Heart left ventricle (tissue), 16 donors: ENCODE measurements at regions not wholly inside any gene's neighbourhood (a gene's known extent, or its start where the extent isn't known, plus 50 kb on each side); places are given as distances from the start of the nearest gene placed in this dataset.
A peak's percentile ranks its signal among the peaks of the same experiment; 100 is the strongest.

Experiments
- ATAC-seq, 4 donors: fragments of 200-7000 bp; cut with Tn5 transposase; one replicate each; pipeline ENCODE4 v1.9.1; 2020 to 2022; ENCODE audit warnings: moderate library complexity in 4 of 4, mild to moderate bottlenecking in 3 of 4, moderate number of reproducible peaks in 1 of 4
- DNase-seq, 5 donors: peaks; one replicate each; pipeline ENCODE4 v3.0.0-alpha.2; 2020
- H3K27ac ChIP-seq, 12 donors: fragments of 200-600 bp; sonication (generic) in 4 of 12; one replicate each; pipeline versions ENCODE4 v1.5.0 to v1.8.0; 2016 to 2022; ENCODE audit warnings: mild to moderate bottlenecking in 2 of 12
- H3K27me3 ChIP-seq, 9 donors: fragments of 200-600 bp; sonication (generic) in 2 of 9; one replicate each; pipeline versions ENCODE4 v1.5.1 to v1.8.0; 2016 to 2022; ENCODE audit warnings: mild to moderate bottlenecking in 3 of 9
- H3K36me3 ChIP-seq, 9 donors: fragments of 200-600 bp; sonication (generic) in 2 of 9; one replicate each; pipeline versions ENCODE4 v1.5.0 to v1.8.0; 2018 to 2022; ENCODE audit warnings: mild to moderate bottlenecking in 2 of 9
- H3K4me1 ChIP-seq, 12 donors: fragments of 200-600 bp; sonication (generic) in 4 of 12; one replicate each; pipeline versions ENCODE4 v1.5.0 to v1.8.0; 2016 to 2022; ENCODE audit warnings: mild to moderate bottlenecking in 3 of 12
- H3K4me3 ChIP-seq, 12 donors: fragments of 200-600 bp; sonication (generic) in 4 of 12; one replicate each; pipeline versions ENCODE4 v1.5.0 to v1.8.0; 2017 to 2022; ENCODE audit warnings: mild to moderate bottlenecking in 9 of 12, moderate library complexity in 4 of 12
- H3K9me3 ChIP-seq, 12 donors: fragments of 200-600 bp; sonication (generic) in 4 of 12; one replicate each; pipeline versions ENCODE4 v1.5.0 to v1.8.0; 2016 to 2022; ENCODE audit warnings: mild to moderate bottlenecking in 1 of 12
- CTCF ChIP-seq, 12 donors: fragments of 200-600 bp; sonication (generic) in 4 of 12; IDR thresholded peaks; one replicate each; pipeline versions ENCODE4 v1.5.0 to v1.8.0; 2018 to 2022; ENCODE audit warnings: antibody characterized with exemption in 12 of 12, mild to moderate bottlenecking in 5 of 12
- POLR2A ChIP-seq, 2 donors: fragments of 450-650 bp; IDR thresholded peaks; one replicate each; pipeline ENCODE4 v1.6.1; 2017; ENCODE audit warnings: antibody characterized with exemption in 2 of 2, mild to moderate bottlenecking in 2 of 2, moderate library complexity in 2 of 2
- WGBS, 4 donors: extraction: QIAGEN DNeasy Blood & Tissue Kit in 2 of 4; methylation state at CpG; one replicate each; pipeline versions ENCODE4 v1.1.5 to v1.1.7; 2013 to 2018; 5-methylcytosine and 5-hydroxymethylcytosine counted together
- intact Hi-C, 10 donors: fragments of 100-400 bp; cut with DNase I; formaldehyde crosslinking; loops; one replicate each; pipeline versions ENCODE4 v1.11.1 to v1.14.2; 2022
- donor health status: ischemic (EF 13 %, LVEDD 7.1; RV severe dilation, severe dysfunction).
- donor health status: healthy with polysubstance abuse.
- donor health status: DM: no; HTN: yes; CAD: no.
- donor health status: DM: no; HTN: no; CAD: no.
- donor health status: ischemic (EF 25% LVEDD 6.9; RV normal size, moderate dysfunction).
- donor health status: ischemic (EF 25% LVEDD 5.7; RV mildly dilated, moderate dysfunction).
- donor health status: healthy.
- donor health status: DM: yes; HTN: yes; CAD: no.
- donor health status: ischemic (EF 35%, LVEDD 5.7; RV mildly dilated, moderate dysfunction).
- donor health status: nonischemic (EF 11% LVEDD 7.7; RV severe dilation, severe dysfunction).
- donor health status: DM: yes; HTN: yes; CAD: no.
- donor health status: PGD.
- donor health status: ischemic (EF 29% LVEDD 5.4; RV normal size, mild dysfunction).
- donor health status: nonischemic (EF 23%, LVEDD 6.1; RV moderate dilation, normal function).

- H3K4me1 ChIP-seq = peaks cover 0 to 21% (median 5%) of the 10 kb centered on the region in 12 donors
- no peak overlapping the region for H3K27ac ChIP-seq
- ATAC-seq (peak in 1 of 4 donors; percentile 14), DNase-seq (no peak)
- WGBS, 4 donors = 78 to 90% (median 87%) methylated on average over 18 to 21 of the region's 21 CpGs
- TF ChIP-seq CTCF (IDR thresholded peaks at IDR 0.05) = no peak
- TF ChIP-seq POLR2A (IDR thresholded peaks at IDR 0.05) = no peak
- no peaks in the 10 kb centered on the region for H3K27me3 ChIP-seq
- no peaks in the 10 kb centered on the region for H3K36me3 ChIP-seq
- intact Hi-C loops = loop anchor here in 1 of 10 donors (10.0 kb wide), 1 partner anchor 228 kb away; no protein-coding TSS in a partner anchor
- no peaks in the 10 kb centered on the region for H3K9me3 ChIP-seq
- H3K4me3 ChIP-seq = no peak overlapping the region
These were observed 99.6 kb upstream of the MBOAT2 start for GRCh38 chr2:9102861-9103662.

DNA sequence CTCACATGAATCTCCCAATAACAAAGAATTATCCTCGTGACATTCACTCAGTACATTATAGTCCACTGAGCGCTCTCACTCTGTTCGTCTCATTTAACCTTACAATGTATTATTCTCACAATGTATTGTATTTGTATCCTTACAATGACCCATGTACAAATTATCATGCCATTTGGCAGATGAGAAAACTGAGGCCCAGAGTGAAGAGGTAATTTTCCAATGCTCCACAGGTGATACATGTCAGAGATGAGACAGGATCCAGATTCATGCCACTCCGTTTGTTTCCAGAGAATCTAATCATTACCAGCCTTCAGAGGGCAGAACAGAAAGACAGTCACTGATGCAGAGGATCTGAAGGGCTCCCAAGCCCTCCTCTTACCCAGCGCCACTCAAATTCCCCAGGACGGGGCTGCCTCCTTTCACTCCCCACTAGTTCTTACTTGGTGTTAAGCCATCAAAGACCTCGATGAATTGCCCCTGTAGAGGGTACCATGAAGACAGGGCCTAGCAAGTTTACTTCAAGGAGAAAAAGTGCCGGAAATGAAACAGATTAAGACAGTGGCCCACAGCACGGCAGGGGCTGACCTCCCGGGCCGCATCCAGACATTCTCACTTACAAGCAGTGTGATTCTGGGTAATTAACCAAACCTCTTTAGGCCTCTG lies 98.4 kb upstream of the MBOAT2 start:
- Histone ChIP-seq H3K36me3 (no peaks in the 10 kb centered on the region), H3K9me3 (no peaks in the 10 kb centered on the region), H3K27me3 (no peaks in the 10 kb centered on the region), H3K4me3 (no peak overlapping the region), H3K27ac (no peak overlapping the region), H3K4me1 (peaks cover 0 to 15% (median 4%) of the 10 kb centered on the region in 12 donors)
- no peak for TF ChIP-seq CTCF (IDR thresholded peaks at IDR 0.05)
- no peak for TF ChIP-seq POLR2A (IDR thresholded peaks at IDR 0.05)
- intact Hi-C loops = loop anchor here in 1 of 10 donors (10.0 kb wide), 1 partner anchor 227 kb away; no protein-coding TSS in a partner anchor
- no peak for ATAC-seq
- no peak for DNase-seq
- 79 to 95% (median 87%) methylated on average over 11 of the region's 11 CpGs for WGBS, 4 donors

DNA sequence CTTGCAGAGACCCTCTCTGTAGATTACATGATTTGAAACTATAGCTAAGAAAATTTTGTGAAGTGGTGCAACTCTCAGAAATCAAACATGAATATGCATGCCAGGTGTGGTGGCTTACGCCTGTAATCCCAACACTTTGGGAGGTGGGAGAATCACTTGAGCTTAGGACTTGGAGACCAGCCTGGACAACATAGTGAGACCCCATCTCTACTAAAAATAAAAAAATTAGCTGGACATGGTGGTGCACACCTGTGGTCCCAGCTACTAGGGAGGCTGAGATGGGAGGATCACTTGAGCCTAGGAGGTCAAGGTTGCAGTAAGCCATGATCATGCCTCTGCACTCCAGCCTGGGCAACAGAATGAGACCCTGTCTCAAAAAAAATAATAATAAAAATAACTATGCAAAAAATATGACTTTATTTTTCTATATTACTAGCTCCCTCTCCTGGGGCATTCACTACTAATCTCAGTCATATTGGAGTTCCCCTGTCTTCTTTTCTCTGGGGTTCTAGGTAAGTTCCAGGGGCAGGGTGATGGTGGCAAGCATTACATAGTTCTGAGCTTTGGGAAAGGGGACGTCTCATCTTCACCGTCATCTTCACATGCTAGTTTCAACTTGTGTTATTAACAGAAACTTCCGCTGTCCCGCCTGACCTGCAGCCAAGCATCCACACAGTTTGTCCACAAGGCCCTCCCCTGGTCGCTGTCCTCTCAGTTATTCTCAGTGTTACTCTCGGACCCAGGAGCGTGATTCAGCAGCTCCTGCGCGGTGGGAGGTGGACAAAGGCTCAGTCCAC lies 96.8 kb upstream of the MBOAT2 start:
- ATAC-seq (no peak), DNase-seq (no peak)
- H3K4me3 ChIP-seq = no peak overlapping the region
- H3K4me1 ChIP-seq = peaks cover 0 to 23% (median 8%) of the 10 kb centered on the region in 12 donors
- no peak for TF ChIP-seq CTCF (IDR thresholded peaks at IDR 0.05)
- TF ChIP-seq POLR2A (IDR thresholded peaks at IDR 0.05) = no peak
- WGBS, 4 donors = 91 to 97% (median 94%) methylated on average over 10 of the region's 10 CpGs
- no peaks in the 10 kb centered on the region for H3K36me3 ChIP-seq
- intact Hi-C loops = loop anchor here in 1 of 10 donors (10.0 kb wide), 1 partner anchor 225 kb away; no protein-coding TSS in a partner anchor
- H3K27ac ChIP-seq = no peak overlapping the region
- no peaks in the 10 kb centered on the region for H3K27me3 ChIP-seq
- H3K9me3 ChIP-seq = no peaks in the 10 kb centered on the region
